Right kidney (tissue), 1 donor: ENCODE measurements at regions not wholly inside any gene's neighbourhood (a gene's known extent, or its start where the extent isn't known, plus 50 kb on each side); places are given as distances from the start of the nearest gene placed in this dataset.
"Not testable (repeated sequence)": the region's sequence is repeated elsewhere in the genome, so short reads cannot be mapped to it uniquely, and the experiment has no call there.

Experiments
- DNase-seq: peaks from one replicate; pipeline ENCODE4 v3.0.0-alpha.2; 2016

- DNase-seq = not testable (repeated sequence)
Measured at GRCh38 chr6:139444273-139444787, 69.9 kb upstream of the CITED2 start.

GRCh38 chr6:139443231-139444112 is 69.0 kb upstream of the CITED2 start:
- DNase-seq = no peak

GRCh38 chr6:139442188-139442671 is 67.8 kb upstream of the CITED2 start:
- DNase-seq = no peak

- no peak for DNase-seq
Measured at GRCh38 chr6:139439349-139439748, 64.9 kb upstream of the CITED2 start.

- no peak for DNase-seq
Measured at GRCh38 chr6:139438775-139439174, 64.3 kb upstream of the CITED2 start.

GRCh38 chr6:139436957-139437348 is 62.5 kb upstream of the CITED2 start:
- DNase-seq = no peak

- DNase-seq = no peak
Measured at GRCh38 chr6:139436200-139436956, 61.9 kb upstream of the CITED2 start.

GRCh38 chr6:139433631-139434419 is 59.4 kb upstream of the CITED2 start:
- no peak for DNase-seq

- DNase-seq = no peak
Measured at GRCh38 chr6:139431602-139431956, 57.1 kb upstream of the CITED2 start.

GRCh38 chr6:139430899-139431601 is 56.6 kb upstream of the CITED2 start:
- DNase-seq = no peak

GRCh38 chr6:139429580-139430145 is 55.2 kb upstream of the CITED2 start:
- no peak for DNase-seq

GRCh38 chr6:139427199-139427598 is 52.8 kb upstream of the CITED2 start:
- no peak for DNase-seq

GRCh38 chr6:139426795-139427194 is 52.3 kb upstream of the CITED2 start:
- no peak for DNase-seq

GRCh38 chr6:139425780-139426179 is 51.3 kb upstream of the CITED2 start:
- DNase-seq = no peak

GRCh38 chr6:139423971-139424667 is 49.7 kb upstream of the CITED2 start:
- no peak for DNase-seq
